CD4-positive, alpha-beta T cell (primary cell): ENCODE measurements at regions not wholly inside any gene's neighbourhood (a gene's known extent, or its start where the extent isn't known, plus 50 kb on each side); places are given as distances from the start of the nearest gene placed in this dataset.

Experiments used
- ATAC-seq: fragments of 200-7000 bp; cut with Tn5 transposase; one replicate; pipeline ENCODE4 v1.10.0; 2022; ENCODE audit warnings: mild to moderate bottlenecking; ENCODE audit not compliant: poor library complexity
- CTCF ChIA-PET: fragments of 350-600 bp; sonication (Branson Sonifier 250); formaldehyde crosslinking; loops from one replicate; lab custom pipeline; 2021; ENCODE audit warnings: antibody characterized with exemption, inconsistent platforms; lab: Charles Lee
- POLR2A ChIA-PET: fragments of 350-600 bp; sonication (Branson Sonifier 250); formaldehyde crosslinking; loops from one replicate; lab custom pipeline; 2021; ENCODE audit warnings: antibody characterized with exemption, inconsistent platforms; lab: Charles Lee
- DNase-seq, 14 experiments: peaks; one replicate each; pipeline ENCODE4 v3.0.0-alpha.2; 2013 to 2020; ENCODE audit warnings: mixed read lengths in 2 of 14
- H3K27ac ChIP-seq, 2 donors: one replicate each; pipeline versions ENCODE4 v1.5.1 to v1.7.0; 2013; ENCODE audit warnings: low read length in 2 of 2, low read depth in 1 of 2, mild to moderate bottlenecking in 1 of 2
- H3K27me3 ChIP-seq, 2 experiments: 1 replicate in 1 of 2; 2 replicates in 1 of 2; pipeline versions ENCODE4 v1.6.1 to v1.7.0; 2013; ENCODE audit warnings: low read length in 2 of 2, control low read depth in 1 of 2, mild to moderate bottlenecking in 1 of 2, moderate library complexity in 1 of 2; ENCODE audit not compliant: insufficient read depth in 2 of 2, control insufficient read depth in 1 of 2
- H3K36me3 ChIP-seq: one replicate; pipeline ENCODE4 v1.6.1; 2013; ENCODE audit warnings: low read length, control low read depth; ENCODE audit not compliant: insufficient read depth
- H3K4me1 ChIP-seq: one replicate; pipeline ENCODE4 v1.6.1; 2013; ENCODE audit warnings: low read length, control low read depth; ENCODE audit not compliant: insufficient read depth
- H3K4me3 ChIP-seq: one replicate; pipeline ENCODE4 v1.5.1; 2013; ENCODE audit warnings: mild to moderate bottlenecking, low read length, moderate library complexity
- H3K9me3 ChIP-seq, 2 experiments: 1 replicate in 1 of 2; 2 replicates in 1 of 2; pipeline versions ENCODE4 v1.6.1 to v1.7.0; 2013; ENCODE audit warnings: low read length in 2 of 2, mild to moderate bottlenecking in 2 of 2, control low read depth in 1 of 2, moderate library complexity in 1 of 2; ENCODE audit not compliant: control insufficient read depth in 1 of 2, insufficient read depth in 1 of 2
- H3K27ac Mint-ChIP-seq: one replicate; pipeline ENCODE4 v1.8.0; 2020; ENCODE audit warnings: mixed read lengths
- H3K27me3 Mint-ChIP-seq: one replicate; pipeline ENCODE4 v1.8.0; 2021; ENCODE audit warnings: mixed read lengths
- H3K36me3 Mint-ChIP-seq: one replicate; pipeline ENCODE4 v1.8.0; 2021; ENCODE audit warnings: low read depth, mixed read lengths
- H3K4me1 Mint-ChIP-seq: one replicate; pipeline ENCODE4 v1.8.0; 2021; ENCODE audit warnings: low read depth, mixed read lengths
- H3K4me3 Mint-ChIP-seq: one replicate; pipeline ENCODE4 v1.8.0; 2020; ENCODE audit warnings: mild to moderate bottlenecking, mixed read lengths
- H3K9me3 Mint-ChIP-seq: one replicate; pipeline ENCODE4 v1.8.0; 2020; ENCODE audit warnings: mixed read lengths
- CTCF ChIP-seq: fragments of 200-600 bp; IDR thresholded peaks from one replicate; pipeline ENCODE4 v1.8.0; 2022; ENCODE audit warnings: antibody characterized with exemption, mild to moderate bottlenecking
- intact Hi-C, 2 experiments: fragments of 100-400 bp; cut with DNase I in 1 of 2; cut with micrococcal nuclease in 1 of 2; formaldehyde crosslinking; loops; one replicate each; pipeline versions ENCODE4 v1.15.1 to v1.9.0; 2023 to 2025; cut with DNase I, micrococcal nuclease

GRCh38 chr4:14675279-14675985 lies 326.8 kb upstream of the CPEB2 start:
- H3K9me3 Mint-ChIP-seq = no peaks in the 10 kb centered on the region
- no peak overlapping the region for H3K27ac Mint-ChIP-seq
- H3K36me3 ChIP-seq = no peaks in the 10 kb centered on the region
- DNase-seq (no peak), ATAC-seq (no peak)
- TF ChIP-seq CTCF = no peak
- no peak overlapping the region for H3K4me3 ChIP-seq
- POLR2A ChIA-PET = no interaction called here
- H3K27me3 ChIP-seq = no peaks in the 10 kb centered on the region
- H3K36me3 Mint-ChIP-seq = no peaks in the 10 kb centered on the region
- peaks cover 0 to under 1% of the 10 kb centered on the region in 2 experiments for H3K9me3 ChIP-seq
- no peak overlapping the region for H3K27ac ChIP-seq
- CTCF ChIA-PET = no interaction called here
- H3K4me1 ChIP-seq = no peaks in the 10 kb centered on the region
- H3K4me3 Mint-ChIP-seq = no peak overlapping the region
- intact Hi-C loops = no loop called here
- H3K4me1 Mint-ChIP-seq = no peaks in the 10 kb centered on the region
- H3K27me3 Mint-ChIP-seq = peaks cover 9% of the 10 kb centered on the region

DNA sequence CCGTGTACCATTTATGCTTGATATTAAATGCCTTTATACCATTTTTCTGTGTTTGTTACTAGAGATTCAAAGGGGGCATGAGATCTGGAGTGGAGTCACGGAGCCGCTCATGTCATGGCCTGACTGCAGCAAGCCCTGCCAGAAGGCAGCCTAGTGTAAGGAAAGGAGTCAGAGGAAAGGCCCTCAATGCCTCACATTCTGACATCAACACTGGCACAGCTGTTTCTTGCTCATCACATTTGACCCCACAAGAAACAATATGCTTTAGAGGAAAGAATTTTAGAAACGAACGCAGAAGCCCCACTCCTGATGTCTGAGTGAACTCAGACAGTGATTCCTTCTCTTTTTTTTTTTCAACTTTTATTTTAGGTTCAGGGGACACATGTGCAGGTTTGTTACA lies 322.4 kb upstream of the CPEB2 start:
- CTCF ChIA-PET = no interaction called here
- Histone ChIP-seq H3K27me3 (no peaks in the 10 kb centered on the region), H3K36me3 (no peaks in the 10 kb centered on the region), H3K4me3 (no peak overlapping the region), H3K9me3 (peaks cover 0 to 14% of the 10 kb centered on the region in 2 experiments), H3K4me1 (no peaks in the 10 kb centered on the region), H3K27ac (no peak overlapping the region)
- Mint-ChIP-seq H3K27ac (no peak overlapping the region), H3K4me3 (no peak overlapping the region), H3K36me3 (no peaks in the 10 kb centered on the region), H3K9me3 (peaks cover 3% of the 10 kb centered on the region), H3K4me1 (no peaks in the 10 kb centered on the region), H3K27me3 (peaks cover 4% of the 10 kb centered on the region)
- POLR2A ChIA-PET = no interaction called here
- ATAC-seq (no peak), DNase-seq (no peak)
- intact Hi-C loops = no loop called here
- no peak for TF ChIP-seq CTCF

DNA sequence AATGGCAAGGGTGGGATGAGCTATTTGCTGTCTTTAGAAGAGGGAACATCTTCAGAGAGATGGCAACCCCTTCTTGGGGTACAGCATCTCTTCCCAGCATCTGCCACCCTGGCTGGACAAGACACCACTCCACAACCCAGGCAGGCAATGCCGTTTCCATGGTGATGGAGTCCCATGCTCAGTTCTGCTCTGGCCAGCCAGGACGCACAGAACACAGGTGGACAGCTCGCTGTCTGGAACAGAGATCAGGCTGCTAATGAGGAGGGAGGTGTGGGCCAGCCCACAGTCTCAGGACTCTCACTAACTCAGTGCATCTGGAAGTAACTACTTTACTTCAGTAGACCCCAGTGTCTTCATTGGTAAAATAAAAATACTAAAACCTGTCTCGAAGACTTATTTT lies 321.0 kb upstream of the CPEB2 start:
- no peak overlapping the region for H3K27ac ChIP-seq
- ATAC-seq = no peak
- no peaks in the 10 kb centered on the region for H3K27me3 ChIP-seq
- intact Hi-C loops = no loop called here
- ChIA-PET POLR2A (no interaction called here), CTCF (no interaction called here)
- H3K4me3 ChIP-seq = no peak overlapping the region
- no peak for TF ChIP-seq CTCF
- no peak overlapping the region for H3K4me3 Mint-ChIP-seq
- no peak for DNase-seq
- H3K36me3 Mint-ChIP-seq = no peaks in the 10 kb centered on the region
- H3K4me1 Mint-ChIP-seq = no peaks in the 10 kb centered on the region
- no peak overlapping the region for H3K27ac Mint-ChIP-seq
- no peaks in the 10 kb centered on the region for H3K4me1 ChIP-seq
- H3K9me3 ChIP-seq = peaks cover 0 to 14% of the 10 kb centered on the region in 2 experiments
- peaks cover 4% of the 10 kb centered on the region for H3K27me3 Mint-ChIP-seq
- H3K9me3 Mint-ChIP-seq = peaks cover 3% of the 10 kb centered on the region
- no peaks in the 10 kb centered on the region for H3K36me3 ChIP-seq
